NAMALWA (cell line): ENCODE measurements at regions not wholly inside any gene's neighbourhood (a gene's known extent, or its start where the extent isn't known, plus 50 kb on each side); places are given as distances from the start of the nearest gene placed in this dataset.

Experiments
- DNase-seq: peaks from one replicate; pipeline ENCODE4 v3.0.0-alpha.2; 2015; ENCODE audit warnings: low spot score

DNA sequence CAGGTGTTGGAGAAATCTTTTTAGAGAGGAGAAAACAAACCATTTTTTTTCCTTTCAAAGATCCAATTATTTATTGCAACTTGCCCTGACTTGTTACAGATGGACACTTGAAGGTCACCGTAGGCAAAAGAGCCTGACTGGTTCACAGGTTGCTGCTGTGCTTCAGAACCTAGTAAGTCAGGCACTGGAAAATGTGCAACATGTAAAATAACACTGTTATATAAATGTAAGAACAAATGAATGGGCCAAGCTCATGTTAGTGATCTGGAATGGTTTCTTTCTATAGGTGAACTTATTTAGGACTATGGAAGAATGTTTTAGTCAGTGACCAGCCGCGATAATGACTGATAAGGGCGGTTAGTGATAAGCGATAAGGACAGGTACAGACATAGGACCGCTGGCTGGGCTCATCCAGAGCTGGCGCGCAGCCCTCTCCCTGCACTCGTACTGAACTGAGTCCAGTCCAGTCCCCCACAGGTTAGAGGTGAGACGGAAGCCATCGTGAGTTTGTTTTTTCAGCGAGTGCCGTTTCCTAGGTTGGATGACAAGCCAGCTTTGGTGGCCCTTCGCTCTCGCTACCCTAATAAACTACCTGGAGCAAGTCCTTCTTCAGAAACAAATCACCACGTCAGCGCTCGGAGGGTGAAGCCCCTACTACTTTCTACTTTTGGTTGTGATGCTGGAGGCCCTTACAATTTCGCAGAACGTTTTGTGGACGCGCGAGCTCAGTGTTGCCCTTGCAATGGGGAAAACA, 94.4 kb upstream of the PRDM1 start:
- DNase-seq: peak; percentile 10

DNA sequence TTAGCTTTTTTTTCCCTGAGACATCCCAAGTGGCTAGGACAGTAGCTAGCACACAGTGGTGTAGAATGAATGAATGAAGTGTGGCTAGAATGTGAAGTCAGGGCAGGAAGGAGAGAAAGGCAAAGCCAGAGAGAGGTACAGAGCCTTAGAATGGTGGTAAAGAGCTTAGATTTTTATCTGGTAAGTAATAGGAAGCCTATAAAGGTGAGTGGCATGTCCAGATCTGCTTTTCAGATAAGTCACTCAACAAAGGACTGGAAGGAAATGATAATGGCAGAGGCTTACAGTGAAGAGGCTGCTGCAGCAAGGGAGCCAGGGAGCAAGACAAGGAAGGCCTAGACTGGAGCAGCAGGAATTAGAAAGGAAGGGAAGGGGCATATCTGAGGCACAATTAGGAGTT, 96.0 kb upstream of the PRDM1 start:
- DNase-seq: no peak

DNA sequence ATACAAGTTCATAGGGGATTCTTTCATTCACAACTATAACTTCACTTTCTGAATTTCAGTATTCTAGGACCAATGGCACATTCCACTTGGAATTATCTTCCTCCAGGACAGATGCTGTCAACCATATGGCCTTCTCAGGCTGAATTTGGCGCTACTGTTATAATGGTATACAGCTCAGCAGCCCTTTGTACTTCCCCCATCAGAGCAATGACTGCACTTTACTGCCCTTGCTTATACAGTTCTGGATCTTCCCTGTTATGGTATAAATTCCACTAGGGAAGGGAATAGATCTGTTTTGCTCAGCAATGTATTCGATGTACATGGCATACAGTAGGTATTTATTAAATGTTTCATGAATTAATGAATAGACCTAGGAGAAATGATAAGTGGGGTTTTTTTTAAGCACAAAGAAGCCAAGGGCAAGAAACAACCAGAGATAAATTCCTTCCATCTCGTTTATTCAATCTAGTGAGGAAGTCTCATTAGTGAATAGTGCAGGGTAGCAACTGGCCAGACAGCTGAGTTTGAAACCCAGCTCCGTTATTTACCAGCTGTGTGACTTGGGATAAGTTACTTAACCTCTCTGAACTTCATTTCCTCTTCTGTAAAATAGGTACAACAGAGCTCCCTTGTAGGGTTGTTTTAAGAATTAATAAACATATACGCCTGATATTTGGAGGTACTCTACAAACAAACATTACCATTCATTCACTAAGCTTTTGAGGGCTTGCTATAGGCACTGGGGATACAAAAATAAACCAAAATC, 97.1 kb upstream of the PRDM1 start:
- DNase-seq: no peak

DNA sequence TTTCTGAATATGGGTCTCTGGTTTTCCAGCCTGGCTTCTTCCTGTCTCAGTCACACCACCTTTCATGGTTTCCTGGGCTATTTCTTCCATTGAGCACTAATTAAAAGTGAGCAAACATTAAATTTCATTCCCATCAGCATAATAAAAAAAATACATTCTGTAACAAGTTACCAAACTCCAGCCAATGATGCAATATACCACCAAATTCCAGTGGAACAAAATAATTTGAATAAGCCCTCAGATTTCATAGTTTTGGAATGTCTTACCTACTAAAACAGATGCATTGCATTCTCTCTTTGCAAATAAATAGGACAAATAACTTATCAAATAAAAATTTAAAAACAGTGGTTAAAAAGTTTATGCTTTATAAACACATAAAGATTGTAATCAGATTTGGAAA, 97.8 kb upstream of the PRDM1 start:
- DNase-seq: no peak

DNA sequence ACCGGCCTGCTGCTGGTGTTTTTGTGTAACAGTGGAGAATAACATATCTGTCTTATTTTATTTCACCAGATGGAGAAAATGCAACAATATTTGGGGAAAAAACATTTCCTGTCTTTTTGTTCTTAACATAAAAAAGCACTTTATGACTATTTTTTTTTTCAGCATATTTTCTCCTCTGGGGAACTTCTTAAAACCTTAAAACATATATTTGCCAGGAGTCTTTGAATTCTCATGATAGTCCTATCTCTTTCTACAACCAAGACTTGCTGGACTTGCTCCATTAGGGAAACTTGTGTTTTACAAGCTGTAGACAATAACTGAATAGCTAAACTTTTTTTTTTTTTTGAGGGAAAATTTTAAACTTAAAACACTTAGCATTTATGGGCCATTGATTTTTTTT, 98.6 kb upstream of the PRDM1 start:
- no peak for DNase-seq

DNA sequence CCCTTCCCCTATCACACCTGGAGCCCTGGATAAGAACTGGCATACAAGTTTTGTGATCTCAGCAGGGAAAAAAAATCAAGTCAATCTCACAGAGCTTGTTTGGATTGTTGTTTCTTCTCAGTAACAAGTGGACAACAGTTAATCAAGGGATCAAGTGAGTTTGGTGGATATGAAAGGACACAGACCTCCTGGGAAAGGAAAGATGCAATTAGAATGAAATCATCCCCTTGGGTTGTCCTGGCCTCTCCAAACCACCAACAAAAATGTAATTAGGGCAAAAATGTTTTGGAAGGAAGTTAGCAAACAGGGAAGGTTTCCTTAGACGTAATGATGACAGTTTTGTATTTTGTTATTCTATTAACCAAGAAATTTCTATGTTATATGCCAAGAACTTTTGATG, 99.1 kb upstream of the PRDM1 start:
- DNase-seq: no peak

DNA sequence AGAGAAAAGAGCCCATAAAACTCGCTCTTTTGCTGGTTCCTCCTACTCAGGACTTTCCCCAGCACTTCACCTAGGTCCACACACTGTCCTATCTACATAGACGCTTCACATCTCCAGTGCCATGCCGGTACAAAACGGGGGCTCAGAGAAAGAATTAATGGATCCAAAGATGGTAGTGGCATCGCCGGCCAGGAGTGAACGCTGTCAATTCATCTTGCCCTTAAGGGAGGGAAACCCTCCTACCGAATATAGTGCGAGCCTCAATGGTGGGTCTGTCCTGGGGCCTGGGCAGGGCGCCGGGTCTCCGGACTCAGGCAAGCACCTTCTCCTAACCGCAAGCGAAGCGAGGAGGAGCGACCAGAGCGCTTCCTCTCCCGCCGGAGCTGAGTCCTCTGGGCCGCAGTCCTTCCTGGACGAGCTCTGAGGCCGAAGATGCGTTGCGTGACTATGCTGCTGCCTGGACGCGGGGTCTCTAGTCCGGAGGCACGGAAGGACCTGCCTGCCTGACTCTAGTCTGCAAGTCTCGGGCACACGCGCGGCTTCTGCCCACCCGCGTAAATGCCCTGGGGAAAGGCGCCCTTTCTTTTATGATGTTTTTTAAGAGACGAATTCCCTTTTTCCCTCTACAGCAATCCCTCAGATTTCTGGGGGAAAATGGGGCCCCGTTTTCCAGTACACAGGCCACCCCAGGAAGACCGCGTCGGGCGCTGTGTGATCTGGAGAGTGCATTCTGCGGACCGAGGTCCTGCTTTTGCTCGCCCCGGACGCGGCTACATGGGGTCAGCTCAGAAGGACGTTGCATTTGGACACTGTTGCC, 100.1 kb upstream of the PRDM1 start:
- DNase-seq: no peak

DNA sequence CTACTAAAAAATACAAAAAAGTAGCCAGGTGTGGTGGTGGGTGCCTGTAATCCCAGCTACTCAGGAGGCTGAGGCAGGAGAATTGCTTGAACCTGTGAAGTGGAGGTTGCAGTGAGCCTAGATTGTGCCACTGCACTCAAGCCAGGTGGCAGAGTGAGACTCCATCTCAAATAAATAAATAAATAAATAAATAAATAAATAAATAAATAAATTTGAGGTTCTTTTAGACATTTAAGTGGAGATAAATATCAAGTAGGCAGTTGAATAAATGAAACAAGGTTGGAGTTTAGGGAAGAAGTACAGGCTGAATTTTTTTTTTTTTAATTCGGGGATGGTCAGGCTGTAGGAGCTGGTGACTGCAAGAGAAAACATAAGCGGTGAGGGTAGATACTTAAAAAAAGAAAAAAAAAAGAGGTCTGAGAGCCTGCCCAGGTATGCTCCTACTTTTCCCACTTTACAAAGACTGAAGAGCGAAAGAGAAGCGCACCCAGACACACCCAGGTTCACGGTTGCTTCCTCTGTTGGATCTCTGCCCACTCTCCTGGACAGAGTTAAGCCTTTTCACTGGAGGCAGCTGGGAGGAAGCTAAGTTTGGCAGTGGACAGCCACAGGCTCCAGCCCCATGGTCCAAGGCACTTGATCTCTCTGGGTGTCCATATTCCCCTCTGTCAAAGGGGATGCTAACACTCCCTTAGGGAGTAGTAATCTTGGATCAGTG, 100.9 kb upstream of the PRDM1 start:
- DNase-seq: no peak

DNA sequence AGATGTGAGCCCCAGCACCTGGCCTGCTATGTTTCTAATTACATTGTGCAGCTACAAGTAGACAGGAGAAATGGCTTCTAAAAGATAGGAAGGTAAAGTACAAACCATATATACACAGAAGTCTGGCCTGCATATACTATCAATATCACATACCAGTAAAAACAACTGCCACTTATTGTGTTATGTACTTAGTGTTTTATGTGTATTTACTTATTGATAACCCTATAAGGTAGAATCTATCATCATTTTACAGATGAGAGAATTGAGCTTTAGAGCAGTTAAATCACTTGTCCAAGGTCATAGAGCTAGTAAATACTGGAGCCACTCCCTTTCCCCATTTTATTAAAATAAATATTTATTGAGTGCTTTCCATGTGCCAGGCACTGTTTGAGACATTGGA, 102.4 kb upstream of the PRDM1 start:
- no peak for DNase-seq

DNA sequence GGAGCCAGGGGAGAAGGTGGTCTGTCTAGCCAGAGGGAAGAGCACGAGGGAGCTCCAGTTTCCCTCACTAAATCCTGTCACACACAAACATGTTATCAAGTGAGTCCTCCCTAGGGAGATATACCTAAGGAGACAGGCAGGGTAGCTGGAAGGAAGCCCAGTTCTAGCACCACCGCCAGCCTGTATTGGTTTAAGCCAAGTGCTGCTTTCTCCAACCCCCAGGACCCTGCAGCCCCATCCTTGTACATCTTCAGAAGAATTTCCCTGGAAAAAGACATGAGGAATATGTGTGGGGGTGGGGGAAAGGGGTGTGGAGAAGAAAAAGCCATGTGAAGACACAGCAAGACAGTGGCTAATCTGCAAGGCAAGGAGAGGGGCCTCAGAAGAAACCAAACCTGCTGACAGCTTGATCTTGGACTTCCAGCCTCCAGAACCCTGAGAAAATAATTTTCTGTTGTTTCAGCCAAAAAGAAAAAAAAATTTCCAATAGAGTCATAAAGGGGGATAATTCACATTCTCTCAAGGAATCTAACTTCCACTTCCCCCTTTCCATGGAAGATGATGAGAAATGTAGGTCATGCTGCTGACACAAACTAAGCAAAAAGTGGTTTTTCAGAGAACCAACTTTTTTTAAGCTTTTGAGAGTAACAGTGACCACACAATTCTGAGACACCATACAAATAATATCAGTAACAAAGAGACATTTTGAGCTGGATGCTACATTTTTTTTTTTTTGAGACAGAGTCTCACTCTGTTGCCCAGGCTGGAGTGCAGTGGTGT, 103.2 kb upstream of the PRDM1 start:
- no peak for DNase-seq

DNA sequence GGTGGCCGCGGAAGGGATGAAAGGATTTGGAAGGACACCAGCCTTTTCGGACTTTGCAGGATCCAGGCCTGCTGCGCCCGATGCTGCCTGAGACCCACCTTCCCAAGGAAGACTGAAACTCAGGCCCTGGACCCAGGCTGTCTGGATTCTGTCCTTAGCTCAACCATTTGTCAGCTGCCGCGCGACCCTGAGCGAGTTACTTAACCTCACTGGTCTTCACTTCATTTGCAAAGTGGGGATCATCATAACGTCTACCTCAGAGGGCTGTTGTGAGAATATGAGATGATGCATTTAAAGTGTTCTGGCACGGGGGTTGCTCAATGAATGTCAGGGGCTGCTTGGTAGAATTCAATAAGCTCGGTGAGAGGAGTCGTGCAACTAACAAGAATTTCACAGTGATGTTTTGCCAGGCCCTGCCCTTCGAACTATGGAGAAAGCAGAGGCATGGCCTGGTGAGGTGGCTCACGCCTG, 104.2 kb upstream of the PRDM1 start:
- DNase-seq: no peak

DNA sequence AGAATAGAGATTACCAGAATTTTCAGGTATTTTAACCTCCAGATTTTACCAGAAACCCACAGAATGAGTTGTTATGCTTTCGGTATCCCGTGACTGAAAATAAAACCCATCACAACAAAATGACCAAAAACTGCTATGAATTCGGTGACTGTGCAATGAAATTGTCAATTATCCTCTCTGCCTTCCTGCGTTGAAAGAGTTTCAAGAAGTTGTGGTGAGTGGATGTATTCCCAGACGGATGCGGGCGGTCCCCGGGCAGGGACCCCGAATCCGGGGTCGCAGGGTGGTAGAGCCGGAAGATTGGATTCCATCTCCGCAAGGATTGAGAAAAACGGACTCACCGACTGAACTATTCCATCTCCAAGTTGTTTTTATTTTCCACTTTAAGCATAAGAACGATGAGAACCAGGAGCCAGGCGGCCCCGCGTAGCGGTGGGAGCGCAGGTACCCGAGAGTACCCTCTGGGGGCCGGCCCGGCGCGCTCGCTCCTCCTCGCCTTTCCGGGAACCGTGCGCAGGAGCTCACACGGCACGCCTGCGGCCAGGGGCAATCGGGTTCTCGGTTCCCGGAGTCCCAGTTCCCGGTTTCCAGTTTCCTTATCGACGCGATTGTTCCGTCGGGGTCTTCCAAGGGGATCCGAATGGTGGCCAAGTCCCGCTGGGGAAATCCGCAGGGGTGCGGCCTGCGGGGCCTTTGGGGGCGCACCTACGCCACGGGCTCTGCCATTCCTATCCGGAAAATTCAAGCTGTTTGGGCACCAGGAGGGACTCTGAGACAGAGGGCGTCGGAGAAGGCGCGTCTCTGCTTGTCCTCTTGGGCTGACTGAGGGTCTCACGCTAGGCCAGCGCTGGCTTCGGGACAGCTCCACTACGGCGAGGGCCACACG, 104.9 kb upstream of the PRDM1 start:
- no peak for DNase-seq

DNA sequence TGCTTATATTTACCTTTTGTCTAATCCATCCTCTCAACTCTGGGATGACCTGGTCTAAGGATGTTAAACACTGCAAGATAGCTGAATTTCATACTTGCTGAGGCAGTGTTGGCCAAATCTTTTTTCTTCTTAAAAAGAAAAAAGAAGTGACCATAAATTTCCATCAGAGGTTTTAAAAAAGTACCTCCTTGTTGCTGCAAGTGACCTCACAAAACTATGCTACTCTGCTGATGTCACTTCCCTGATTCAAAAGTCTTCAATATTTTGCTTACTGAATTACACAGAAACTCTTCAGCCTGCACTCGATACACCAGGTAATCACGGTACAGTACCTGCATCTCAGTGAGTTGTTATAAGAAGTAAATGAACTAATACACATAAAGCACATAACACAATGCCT, 107.2 kb upstream of the PRDM1 start:
- no peak for DNase-seq

DNA sequence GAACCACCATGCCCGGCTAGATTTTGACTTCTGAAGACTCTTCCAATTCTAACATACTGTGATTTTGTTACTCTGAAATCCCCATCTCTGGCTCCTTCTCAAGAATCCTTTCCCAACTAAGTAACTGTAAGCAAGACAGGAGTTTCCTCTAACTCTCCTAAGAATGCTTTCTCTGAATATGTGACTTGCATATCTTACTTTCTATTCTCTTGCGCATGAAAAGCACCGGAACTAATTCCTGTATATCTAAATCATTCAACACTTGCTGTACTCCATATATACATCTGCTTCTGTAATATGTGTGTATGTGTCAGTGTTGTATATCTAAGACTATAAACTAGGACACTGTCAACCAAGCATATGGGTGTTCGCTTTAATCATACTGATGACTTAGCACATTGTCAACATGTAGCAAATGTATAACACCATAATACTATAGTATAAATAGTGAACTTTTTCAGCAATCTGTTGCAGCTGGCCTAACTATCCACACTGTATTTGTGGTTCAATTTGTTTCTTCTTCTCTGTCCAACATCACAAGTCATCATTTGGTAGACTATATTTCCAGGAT, 108.1 kb upstream of the PRDM1 start:
- DNase-seq: no peak

DNA sequence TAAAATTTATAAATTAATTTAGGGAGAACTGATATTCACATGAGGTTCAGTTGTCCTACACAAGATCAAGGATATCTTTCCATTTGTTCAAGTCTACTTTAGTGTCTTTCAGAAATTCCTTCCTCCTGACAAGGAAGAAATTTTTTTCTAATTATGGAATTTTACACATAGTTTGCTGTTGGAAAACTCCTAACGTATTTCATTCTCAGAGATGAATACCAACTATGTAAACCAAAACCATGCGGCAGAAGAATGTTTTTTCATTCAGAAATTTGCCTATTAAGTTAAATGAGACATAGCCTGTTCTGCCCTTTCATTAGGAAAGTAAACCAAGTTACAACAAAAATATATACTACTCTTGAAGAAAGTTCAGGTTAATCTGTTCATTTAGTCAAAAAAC, 111.2 kb upstream of the PRDM1 start:
- no peak for DNase-seq

DNA sequence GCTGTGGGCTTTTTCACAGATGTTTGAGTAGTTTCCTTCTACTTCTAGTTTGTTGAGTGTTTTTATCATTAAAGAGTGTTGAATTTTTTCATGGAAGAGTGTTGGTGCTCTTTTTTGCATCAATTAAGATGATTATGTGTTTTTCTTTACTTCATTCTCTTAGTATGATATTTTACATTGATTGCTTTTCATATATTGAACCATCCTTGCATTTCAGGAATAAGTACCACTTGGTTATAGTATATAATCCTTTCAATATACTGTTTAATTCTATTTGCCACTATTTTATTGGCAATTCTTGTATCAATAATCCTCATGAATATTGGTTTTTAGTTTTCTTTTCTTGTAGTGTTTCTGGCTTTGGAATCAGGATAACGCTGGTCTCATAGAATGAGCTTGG, 113.7 kb upstream of the PRDM1 start:
- no peak for DNase-seq

DNA sequence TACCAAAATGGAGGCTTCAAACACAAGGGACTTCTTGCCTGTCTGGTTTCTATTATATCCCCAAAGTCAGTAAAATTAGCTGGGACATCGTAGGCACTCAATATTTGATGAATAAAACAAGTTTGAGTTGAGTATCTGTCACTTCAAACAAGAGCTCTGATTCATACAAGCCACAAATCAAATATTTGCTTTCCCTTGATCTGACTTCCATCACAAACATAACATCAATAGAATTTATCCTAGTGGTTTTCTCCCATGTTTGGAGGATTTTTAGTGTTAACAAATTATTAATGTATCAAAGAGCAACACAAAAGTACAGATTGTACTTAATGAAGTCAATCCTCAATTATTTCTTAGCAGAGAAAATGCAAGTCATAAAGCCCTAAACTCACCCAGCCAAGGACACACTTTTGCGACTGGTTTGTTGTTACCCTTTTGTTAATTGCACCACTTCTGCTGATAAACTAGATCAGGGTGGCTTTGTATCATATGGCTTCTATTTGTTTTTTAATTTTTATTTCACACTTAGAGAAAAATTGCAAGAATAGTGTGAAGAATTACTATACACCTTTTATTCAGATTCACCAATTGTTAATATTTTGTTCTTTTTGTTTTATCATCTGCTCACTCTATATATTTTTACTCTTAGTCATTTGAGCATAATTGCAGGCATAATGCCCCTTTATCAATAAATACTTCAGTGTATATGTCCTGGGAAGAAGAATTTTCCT, 117.4 kb upstream of the PRDM1 start:
- DNase-seq: no peak

DNA sequence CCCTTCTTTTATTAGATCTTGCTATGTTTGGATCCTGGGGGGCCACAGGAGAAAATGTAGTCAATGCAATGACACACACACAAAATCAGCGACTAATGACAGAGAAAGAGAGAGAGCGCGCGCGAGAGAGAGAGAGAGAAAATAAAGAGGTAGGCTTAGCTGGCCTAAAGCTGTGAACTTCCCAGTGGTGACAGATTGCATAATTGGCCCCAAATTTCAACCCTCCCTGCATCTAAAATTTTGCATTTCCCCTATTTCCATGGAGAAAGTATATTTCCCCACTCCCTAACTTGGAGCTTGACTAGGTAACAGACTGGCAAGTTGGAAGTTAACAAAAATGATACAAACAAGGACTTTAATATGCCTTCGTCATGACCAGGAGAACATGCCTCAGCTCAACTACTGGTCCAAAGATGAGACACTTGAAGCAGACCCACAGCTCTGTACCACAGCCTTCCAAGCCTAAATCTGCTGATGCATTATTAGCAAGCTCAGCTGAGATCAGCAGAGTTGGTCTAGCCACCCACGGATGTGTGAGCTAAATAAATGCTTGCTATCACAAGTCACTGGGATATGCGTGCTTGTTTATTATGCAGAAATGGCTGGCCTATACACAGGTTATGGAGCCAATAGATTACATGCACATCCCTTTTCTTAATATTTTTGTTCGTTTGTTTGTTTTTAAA, 118.1 kb upstream of the PRDM1 start:
- DNase-seq: no peak

DNA sequence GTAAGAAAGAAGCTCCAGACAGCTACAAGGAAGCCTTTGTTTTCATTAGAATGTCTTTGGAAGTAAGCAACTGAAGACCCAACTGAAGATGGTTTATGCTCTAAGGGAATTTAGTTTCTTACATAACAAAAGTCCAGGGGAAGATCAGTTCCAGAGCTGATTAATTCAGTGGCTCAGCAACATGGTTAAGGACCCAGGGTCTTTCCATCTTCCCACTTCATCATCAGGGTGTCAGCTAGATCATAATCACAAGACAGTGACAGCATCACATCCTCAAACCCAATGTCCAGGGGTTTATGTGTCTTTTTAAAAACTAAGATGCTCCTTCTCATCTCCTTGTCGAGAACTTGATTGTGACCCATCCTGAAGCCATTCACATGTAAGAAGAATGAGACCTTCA, 119.7 kb upstream of the PRDM1 start:
- DNase-seq: no peak
